ENCODE measurements at regions not wholly inside any gene's neighbourhood (a gene's known extent, or its start where the extent isn't known, plus 50 kb on each side); places are given as distances from the start of the nearest gene placed in this dataset.
A peak's percentile ranks its signal among the peaks of the same experiment; 100 is the strongest.
"Not testable (repeated sequence)": the region's sequence is repeated elsewhere in the genome, so short reads cannot be mapped to it uniquely, and the experiment has no call there.

DNA sequence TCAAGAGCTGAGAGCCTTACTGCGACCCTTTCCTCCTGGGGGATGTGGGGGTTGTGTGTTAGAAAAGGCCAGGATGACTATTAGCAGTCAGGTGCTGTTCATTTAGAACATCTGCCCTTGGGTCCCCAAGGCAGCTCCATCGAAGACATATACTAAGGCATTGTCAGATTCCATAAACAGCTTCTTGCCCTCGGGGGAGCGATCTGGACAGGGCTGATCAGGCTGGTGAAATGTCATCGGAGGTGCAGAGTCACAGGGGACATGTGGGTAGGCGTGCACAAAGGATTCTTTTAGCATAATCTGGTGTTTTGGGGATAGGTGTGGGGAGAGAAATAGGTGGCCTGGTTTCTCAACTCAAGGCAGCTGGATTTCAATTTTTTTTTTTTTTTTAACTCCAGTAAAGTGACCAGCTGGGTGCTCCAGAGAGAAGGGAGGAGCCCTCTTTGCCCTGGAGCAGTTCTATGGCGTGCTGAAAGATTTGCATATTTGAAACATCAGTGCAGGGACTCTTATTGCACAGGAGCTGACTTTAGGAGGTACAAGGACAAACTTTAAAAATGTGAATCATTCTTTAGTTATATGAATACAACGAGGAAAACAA is 160.1 kb downstream of the SUDS3 start:
- DNase-seq (ENCODE audit: low read depth), result no peak

DNA sequence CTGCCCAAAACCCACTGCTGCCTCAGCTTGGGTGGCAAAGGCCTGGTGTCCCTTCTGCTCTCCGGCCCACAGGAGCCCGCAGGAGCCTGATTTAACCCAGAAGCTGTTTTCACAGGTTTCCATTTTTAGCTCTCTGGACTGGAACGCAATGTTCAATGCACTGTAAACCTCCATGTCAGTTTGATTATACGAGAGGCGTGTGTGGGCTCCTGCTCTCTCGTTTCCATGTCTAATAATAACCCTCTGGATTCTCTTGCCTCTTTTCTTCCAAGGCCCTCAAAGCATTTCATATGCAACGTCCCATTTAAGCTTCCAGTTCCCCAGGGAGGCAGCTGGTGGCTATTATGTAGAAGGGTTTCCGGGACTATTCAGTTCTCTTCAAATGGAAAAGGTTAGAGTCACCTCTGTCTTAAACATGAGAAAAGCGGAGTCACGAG is 161.1 kb downstream of the SUDS3 start:
- no peak for DNase-seq (ENCODE audit: low read depth)

DNA sequence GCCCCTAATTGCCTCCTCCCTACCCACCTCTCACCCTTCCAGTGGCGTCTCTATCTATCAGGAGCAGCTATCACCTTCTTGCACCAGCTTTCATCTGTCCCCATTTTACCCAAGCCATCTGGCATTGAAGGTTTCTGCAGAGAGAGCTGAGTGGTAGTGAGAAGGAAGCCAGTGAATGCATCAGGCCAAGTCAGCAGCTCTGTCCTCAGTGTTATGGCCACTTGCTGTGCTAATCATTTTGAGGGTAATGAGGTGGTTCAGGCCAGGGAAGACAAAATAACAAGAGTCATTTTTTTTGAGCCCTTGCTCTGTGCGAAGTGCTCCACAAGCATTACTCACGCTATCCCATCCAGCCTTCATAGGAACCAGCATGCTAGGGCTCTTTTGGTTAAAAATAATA is 164.7 kb downstream of the SUDS3 start:
- no peak for DNase-seq (ENCODE audit: low read depth)

DNA sequence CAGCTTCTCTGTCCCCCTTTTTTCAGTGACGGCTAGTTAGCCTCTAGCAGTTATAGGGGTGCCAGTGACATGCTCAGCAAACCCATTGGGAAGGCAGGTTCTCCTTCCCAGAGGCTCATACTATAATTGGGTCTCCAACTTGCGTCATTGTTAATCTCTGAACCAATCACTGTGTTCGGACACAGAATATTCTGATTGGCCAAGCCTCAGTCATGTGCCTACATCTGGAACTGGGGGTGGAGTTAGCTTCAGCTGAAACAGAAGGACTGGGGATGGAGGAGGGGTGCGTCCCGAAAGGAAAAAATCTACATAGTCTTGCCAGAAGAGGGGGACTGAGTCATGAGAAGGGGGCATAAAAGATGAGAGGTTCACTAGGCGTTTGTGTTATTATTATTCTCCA is 165.6 kb downstream of the SUDS3 start:
- DNase-seq (ENCODE audit: low read depth), result no peak

DNA sequence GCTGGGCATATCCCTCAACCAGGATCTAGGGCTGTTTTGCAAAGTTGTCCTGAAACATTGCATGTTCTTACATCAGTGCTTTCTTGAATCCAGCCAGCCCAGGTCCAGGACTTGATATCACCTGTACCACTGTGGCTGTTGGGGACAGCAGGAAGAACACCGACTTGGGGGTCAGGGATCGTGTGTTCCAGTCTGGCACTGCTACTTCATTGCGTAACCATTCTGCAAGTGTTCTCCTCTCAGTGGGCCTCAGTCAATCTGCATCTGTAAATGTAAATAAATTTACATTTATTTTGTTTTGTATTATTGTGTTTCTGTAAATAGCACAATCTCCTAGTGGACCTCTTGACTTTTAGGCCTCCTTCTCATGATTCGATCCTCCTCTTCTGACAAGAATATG is 167.3 kb downstream of the SUDS3 start:
- DNase-seq (ENCODE audit: low read depth), result no peak

DNA sequence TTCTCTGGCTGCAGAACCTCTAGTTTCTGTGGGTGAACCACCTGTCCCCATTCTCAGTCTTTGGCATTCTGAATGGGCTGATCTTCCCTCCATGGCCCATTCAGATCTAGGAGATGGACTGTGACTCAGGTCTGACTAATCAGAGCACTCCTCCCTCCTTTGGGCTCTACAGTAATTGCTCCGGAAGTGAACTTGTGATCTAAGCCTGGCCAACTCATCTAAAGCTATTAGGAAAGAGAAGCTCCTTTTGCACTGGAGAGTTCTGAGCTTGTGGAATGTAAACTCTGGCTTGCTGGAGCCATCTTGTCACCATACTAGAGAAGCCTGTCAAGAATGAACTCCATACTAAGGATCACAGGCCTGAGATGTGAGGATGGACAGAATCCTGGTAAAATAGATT is 168.2 kb downstream of the SUDS3 start:
- DNase-seq (ENCODE audit: low read depth), result peak; percentile 11

DNA sequence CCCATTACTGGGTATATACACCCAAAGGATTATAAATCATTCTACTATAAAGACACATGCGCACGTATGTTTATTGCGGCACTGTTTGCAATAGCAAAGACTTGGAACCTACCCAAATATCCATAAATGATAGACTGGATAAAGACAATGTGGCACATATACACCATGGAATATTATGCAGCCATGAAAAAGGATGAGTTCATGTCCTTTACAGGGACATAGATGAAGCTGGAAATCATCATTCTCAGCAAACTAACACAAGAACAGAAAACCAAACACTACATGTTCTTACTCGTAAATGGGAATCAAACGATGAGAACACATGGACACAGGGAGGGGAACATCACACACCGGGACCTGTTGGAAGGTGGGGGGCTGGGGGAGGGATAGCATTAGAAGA is 171.3 kb downstream of the SUDS3 start:
- not testable (repeated sequence) for DNase-seq (ENCODE audit: low read depth)

DNA sequence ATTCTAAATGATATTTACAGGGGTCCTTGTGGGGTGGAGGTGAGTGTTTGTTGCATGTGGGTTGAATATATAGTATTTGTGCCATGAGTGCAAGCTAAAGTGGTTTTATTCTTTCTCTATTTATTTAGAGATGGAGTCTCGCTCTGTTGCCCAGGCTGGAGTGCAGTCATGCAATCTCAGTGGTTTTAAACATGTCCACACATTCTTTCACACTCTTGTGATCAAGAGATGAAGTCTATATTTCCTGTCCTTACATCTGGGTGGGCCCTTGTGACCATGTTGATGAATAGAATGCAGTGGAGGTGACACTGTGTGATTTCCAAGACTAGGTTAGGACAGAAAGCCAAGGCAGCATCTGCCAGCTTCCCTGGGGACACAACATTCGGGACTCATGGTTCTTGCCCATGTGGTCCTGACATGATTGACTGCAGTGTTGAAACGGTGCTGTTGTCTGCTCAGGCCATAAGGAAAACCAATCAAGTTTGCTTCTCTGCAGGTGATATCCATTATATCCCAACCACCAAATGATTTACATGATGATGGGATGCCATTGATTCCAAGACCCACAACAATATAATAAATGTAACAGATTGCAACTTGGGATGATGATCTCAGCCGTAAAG is 172.6 kb downstream of the SUDS3 start:
- no peak for DNase-seq (ENCODE audit: low read depth)

DNA sequence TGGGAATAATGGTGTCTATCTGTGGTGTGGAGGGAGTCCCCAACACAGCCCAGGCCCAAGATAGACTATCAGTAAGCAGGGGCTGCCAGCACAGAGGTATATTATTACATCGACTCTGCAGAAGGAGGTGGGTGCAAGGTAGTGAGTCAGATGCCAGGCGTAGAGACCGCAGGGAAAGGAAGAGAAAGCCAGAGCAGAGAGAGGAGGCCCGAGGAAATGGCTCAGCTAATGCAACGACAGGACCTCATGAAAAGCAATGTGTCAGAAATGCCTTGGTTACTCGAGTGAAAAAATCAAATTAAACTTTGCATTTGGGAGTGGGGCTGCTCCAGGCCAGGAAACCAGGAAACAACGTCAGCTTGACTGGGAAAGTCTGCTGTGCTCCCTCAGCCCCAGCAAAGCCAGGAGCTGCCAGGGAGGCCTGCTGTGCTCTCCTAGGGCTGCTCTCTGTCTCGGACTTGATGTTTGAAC is 173.2 kb downstream of the SUDS3 start:
- DNase-seq (ENCODE audit: low read depth), result no peak

DNA sequence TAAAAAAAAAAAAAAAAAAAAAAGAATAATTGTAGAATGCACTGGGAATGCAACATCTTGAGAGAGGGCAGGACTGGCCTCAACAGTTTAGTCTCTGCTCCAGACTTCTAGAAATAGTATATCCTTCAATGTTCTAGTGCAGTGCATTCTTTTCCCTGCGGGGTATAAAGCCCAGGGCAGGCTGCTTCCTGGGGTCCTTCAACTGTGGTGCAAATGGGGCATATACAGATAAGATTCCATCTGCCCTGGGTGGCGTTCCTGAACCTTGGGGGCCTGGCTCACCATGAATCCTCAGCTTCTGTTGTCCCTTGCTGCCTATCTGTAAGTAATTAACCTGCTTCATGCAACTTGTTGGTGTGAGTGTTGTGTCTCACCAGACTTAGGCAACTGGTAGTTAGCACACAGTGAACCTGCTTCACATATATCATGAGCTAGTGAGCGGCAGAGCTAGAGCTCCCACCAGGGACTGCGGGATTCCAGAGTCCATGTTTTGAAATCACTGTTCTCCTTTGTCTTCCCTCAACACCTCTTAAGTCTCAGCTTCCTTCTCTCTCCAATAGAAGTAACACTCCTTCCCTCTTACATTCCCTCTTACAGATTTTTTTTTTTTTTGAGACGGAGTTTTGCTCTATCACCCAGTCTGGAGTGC is 177.6 kb downstream of the SUDS3 start:
- no peak for DNase-seq (ENCODE audit: low read depth)

DNA sequence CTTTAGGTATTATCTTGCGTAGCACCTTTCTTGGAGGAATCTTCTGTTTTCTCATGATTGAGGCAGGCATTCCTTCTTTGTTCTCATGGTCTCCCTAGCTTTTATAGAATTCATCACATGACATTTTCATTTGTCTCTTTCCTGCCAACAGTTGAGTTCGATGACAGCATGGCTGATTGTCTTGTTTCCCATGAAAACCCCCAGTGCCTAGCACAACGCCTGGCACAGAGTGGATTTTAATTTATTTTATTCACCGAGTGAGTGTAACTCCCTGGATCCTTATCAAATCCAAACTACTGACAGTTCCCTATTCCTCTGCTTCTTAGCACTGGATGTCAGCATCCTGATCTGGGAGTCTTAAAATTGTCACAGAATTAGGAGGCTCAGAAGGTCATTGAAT is 182.6 kb downstream of the SUDS3 start:
- DNase-seq (ENCODE audit: low read depth), result no peak

DNA sequence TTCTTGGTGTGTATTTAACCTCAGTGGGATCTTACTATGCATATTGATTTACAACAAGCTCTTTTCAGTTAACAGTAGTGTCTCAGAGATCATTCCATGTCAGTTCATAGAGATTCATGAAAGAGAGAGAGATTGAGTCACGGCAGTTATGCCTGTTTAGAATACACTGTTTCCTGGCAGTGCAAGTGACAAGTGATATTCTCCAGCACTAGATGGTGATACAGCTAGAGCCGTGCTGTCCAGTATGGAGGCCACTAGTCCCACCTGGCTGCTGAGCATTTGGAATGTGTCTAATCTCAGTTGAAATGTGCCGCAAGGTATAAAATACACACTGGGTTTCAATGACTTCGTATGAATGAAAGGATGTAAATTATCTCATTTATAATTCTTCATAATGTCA is 184.4 kb downstream of the SUDS3 start:
- no peak for DNase-seq (ENCODE audit: low read depth)

DNA sequence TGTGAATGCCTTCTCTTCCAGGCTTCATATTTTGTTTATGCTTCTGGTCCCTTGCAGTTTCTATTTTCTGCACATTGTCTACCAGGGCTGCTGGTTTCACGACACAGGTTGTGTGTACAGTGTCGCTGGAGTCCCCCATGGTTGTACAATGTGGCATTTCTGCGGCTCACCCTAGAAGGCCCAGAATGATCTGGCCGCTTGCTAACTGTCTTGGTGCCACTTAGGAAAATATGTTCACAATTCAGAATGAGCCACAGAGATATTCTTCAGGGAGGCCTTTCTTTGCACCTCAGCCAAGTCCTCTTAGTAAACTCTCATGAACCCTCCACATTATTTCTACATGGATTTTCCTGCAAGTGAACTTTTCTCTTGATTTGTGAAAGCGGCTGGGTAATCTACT is 195.4 kb downstream of the SUDS3 start:
- DNase-seq (ENCODE audit: low read depth), result no peak

DNA sequence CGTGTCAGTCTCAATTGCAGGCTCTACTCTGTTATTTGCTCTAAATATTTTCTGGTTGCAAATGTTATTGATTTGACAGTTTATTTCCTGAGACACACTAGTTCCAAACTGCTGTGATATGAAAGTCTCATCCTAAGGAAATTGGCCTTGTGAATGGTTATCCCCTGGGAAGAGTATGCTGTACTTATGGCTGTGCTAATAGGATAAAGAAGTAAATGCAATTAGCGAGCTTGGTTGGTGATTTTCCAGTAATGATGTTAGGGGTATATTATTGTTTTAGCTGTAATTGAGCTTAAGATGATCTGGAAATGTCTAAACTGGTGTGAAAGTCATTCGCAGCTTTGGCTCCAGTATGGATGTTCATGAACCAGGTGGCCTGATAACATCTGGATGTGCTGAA is 197.9 kb downstream of the SUDS3 start:
- no peak for DNase-seq (ENCODE audit: low read depth)

DNA sequence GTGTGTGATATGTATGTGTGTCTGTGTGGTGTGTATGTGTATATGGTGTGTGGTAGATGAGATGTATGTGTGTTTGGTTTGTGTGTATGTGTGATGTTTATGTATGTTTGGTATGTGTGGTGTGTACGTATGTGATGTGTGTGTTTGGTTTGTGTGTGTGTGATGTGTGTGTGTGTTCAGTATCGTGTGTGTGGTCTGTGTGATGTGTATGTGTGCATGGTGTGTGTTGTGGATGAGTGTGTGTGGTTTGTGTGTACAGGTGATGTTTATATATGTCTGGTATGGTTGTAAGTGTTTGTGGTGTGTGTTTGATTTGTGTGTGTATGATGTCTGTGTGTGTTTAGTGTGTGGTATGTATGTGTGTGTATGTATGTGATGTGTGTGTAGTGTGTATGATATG is 199.4 kb downstream of the SUDS3 start:
- no peak for DNase-seq (ENCODE audit: low read depth)

DNA sequence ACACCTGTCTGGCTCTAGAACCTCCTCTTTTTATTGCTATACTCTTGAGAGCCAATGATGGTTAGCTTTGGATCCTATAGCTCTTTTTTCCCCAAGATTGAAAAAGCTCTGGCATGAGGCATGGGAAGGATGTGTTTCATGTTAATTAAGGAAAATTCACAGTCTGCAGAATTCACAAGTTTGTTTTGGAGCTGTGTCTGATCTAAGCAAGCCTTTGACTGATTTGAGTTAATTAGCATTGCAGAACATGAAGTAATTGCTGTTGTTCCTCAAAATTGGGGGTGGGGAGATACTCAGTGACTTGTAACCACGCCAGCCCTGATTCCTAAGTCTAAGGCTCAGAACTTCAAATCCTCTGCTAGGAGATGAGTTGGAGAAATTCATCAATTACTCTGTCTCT is 205.0 kb downstream of the SUDS3 start:
- DNase-seq (ENCODE audit: low read depth), result no peak

DNA sequence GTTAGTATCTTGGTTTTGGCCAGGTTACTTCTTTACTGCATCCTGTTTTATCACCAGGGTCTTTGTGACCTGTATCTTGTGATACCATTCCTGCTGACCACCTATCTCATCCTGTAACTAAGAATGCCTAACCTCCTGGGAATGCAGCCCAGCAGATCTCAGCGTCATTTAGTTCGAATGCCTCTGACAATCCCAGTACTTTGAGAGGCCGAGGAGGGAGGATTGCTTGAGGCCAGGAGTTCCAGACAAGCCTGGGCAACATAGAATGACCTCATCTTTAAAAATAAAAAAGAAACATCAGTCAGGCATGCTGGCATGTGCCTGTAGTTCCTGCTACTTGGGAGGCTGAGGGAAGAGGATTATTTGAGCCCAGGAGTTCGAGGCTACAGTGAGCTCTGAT is 206.5 kb downstream of the SUDS3 start:
- no peak for DNase-seq (ENCODE audit: low read depth)

DNA sequence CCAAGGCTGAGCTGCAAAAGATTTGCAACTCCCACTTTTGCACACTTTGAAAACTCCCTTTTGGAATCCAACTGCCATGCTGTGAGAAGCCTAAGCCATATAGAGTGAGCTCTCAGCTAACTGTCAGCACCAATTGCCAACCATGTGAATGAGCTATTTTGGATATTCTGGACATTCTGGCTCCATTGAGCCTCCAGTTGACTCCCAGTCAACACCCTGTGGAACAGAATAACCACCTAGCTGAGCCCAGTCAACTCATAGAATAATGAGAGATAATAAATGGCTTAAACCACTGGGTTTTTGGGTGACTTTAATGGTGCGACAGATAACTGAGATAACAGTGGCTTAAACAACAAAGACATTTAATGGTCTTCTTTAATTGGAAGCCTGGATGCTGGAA is 210.1 kb downstream of the SUDS3 start:
- DNase-seq (ENCODE audit: low read depth), result no peak

DNA sequence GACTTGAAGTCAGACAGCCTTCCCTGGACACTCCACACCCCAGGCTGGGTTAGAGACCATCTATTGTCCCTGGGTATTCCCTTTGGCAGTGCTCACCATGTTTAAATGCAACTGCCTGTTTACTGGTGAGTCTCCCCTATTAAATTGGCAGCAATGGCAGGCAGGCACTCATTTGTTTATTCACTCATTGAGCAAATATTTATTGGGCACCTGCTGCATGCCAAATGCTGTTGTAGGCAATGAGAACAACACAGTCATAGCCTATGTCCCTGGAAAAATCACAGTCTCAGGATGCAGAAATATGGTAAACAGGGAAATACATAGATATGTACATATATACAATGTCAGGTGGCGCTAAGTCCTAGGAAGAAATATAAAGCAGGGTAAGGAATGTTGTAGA is 212.8 kb downstream of the SUDS3 start:
- no peak for DNase-seq (ENCODE audit: low read depth)

DNA sequence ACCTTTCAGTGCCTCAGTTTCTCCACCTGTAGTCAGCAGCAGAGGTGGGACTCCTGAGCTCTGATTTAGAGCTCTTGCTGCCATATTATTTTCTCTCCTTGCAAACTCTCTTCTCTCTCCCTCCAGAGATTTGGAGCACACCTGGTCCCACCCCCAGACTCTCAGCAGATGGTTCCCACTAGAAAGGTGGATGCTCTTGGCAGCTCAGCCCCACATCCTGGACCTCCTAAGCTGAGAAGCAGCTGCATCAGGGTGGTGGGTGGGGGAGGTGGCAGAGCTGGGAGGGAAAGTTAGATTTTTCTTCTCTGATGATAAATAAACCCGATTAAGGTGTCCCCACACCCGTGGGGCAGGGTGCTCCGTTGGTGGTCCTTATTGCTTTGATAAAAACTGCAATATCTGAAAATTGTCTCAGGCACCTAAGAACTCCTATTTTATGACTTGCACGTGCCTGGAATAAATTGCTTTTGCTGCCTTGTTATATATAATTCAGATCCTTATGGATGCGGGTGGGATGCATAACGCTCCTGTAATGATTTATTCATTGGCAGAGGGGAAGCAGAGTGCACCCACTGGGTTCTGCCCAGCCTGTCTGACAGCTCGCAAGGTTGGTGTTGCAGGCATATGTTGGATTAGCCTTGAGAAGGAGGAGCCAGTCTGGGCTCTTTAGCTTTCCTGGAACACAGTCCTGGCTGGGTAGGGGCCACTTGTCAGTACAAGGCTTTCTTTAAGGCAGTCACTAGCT is 214.2 kb downstream of the SUDS3 start:
- DNase-seq (ENCODE audit: low read depth), result no peak

DNA sequence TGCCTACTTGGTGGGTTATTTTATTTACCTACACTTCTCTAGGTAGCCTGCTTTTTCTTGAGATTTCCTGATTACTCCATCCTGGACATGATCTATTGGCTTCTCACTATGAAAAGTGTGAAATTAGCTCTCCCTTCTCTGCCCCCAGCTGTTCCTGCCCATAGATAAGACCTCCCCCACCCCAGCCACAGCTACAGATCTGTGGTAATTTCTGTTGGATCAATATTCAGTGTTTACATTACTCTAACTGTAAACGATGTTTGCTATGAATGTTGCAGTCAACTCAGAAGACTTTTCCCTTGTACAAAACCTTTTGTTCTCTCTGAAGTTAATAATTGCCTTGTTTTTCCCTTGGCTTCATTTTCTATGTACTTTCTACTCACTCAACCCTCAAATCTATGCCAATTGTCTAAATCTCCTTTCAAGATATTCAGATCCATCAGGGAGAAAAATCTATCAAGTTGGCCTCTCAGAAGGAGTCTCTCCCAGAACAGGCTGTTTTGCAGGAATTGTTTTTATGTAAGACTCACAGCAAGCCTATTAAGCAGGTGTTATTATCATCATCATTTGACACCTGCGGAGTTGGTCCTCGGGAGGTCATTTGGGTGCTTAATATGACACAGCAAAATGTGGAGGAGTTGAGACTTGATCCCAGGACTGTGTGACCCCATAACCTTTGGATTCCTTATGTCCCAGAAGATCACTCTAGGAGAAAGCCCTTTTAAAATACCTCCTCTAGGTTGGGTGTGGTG is 227.4 kb downstream of the SUDS3 start:
- no peak for DNase-seq (ENCODE audit: low read depth)

DNA sequence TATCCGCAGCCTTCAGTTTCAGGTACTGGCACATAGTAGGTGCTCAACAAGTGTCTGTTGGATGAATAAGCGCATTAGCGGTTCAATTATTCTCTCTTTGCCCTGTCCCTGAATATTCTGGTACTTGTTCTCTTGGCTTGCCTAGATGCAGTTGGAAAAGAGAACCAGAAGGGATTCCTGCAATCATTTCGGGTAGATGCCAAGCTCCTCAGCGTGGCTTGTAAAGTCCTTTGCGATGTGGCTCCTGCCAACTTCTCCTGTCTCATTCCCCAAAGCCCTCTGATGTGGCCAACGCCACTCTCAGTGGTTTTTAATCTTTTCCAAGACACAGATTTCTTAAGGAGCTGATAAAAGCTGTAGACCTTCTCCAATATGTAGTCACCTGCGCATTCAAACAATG is 230.3 kb downstream of the SUDS3 start:
- DNase-seq (ENCODE audit: low read depth), result no peak

All from LHCN-M2 (cell line).